ENCODE measurements at regions not wholly inside any gene's neighbourhood (a gene's known extent, or its start where the extent isn't known, plus 50 kb on each side); places are given as distances from the start of the nearest gene placed in this dataset.

- no peaks in the 10 kb centered on the region for H3K4me1 ChIP-seq
- no peaks in the 10 kb centered on the region for H3K27me3 ChIP-seq
- H3K27ac ChIP-seq = no peak overlapping the region
- TF ChIP-seq CTCF (IDR thresholded peaks at IDR 0.05) (no peak), POLR2A (IDR thresholded peaks at IDR 0.05) (no peak), POLR2AphosphoS5 (IDR thresholded peaks at IDR 0.05) (no peak)
- H3K4me3 ChIP-seq = no peak overlapping the region
- H3K9me3 ChIP-seq = no peaks in the 10 kb centered on the region
- intact Hi-C loops (cut with DNase I; ENCODE audit: low total_unique reads) = no loop called here
- H3K36me3 ChIP-seq = no peaks in the 10 kb centered on the region
- DNase-seq (ENCODE audit: low spot score in 2 of 2) = no peak
These were observed 387.1 kb downstream of the PPP3CA start for GRCh38 chr4:100960232-100960631.

GRCh38 chr4:100954046-100954445 is 393.3 kb downstream of the PPP3CA start:
- DNase-seq (ENCODE audit: low spot score in 2 of 2) = no peak
- Histone ChIP-seq H3K27ac (no peak overlapping the region), H3K36me3 (no peaks in the 10 kb centered on the region), H3K4me3 (no peak overlapping the region), H3K27me3 (no peaks in the 10 kb centered on the region), H3K4me1 (no peaks in the 10 kb centered on the region), H3K9me3 (no peaks in the 10 kb centered on the region)
- no peak for TF ChIP-seq CTCF (IDR thresholded peaks at IDR 0.05)
- no peak for TF ChIP-seq POLR2AphosphoS5 (IDR thresholded peaks at IDR 0.05)
- no peak for TF ChIP-seq POLR2A (IDR thresholded peaks at IDR 0.05)
- intact Hi-C loops (cut with DNase I; ENCODE audit: low total_unique reads) = loop anchor here (10.0 kb wide), 1 partner anchor 891 kb away; no protein-coding TSS in a partner anchor

- TF ChIP-seq CTCF (IDR thresholded peaks at IDR 0.05) (no peak), POLR2A (IDR thresholded peaks at IDR 0.05) (no peak), POLR2AphosphoS5 (IDR thresholded peaks at IDR 0.05) (no peak)
- intact Hi-C loops (cut with DNase I; ENCODE audit: low total_unique reads) = loop anchor here (10.0 kb wide), 1 partner anchor 891 kb away; no protein-coding TSS in a partner anchor
- Histone ChIP-seq H3K27me3 (no peaks in the 10 kb centered on the region), H3K27ac (no peak overlapping the region), H3K4me1 (no peaks in the 10 kb centered on the region), H3K4me3 (no peak overlapping the region), H3K36me3 (no peaks in the 10 kb centered on the region), H3K9me3 (no peaks in the 10 kb centered on the region)
- no peak for DNase-seq (ENCODE audit: low spot score in 2 of 2)
These were observed 393.7 kb downstream of the PPP3CA start for GRCh38 chr4:100953616-100954015.

GRCh38 chr4:100952590-100952989 is 394.7 kb downstream of the PPP3CA start:
- no peaks in the 10 kb centered on the region for H3K9me3 ChIP-seq
- intact Hi-C loops (cut with DNase I; ENCODE audit: low total_unique reads) = loop anchor here (10.0 kb wide), 1 partner anchor 892 kb away; no protein-coding TSS in a partner anchor
- TF ChIP-seq CTCF (IDR thresholded peaks at IDR 0.05) (no peak), POLR2AphosphoS5 (IDR thresholded peaks at IDR 0.05) (no peak), POLR2A (IDR thresholded peaks at IDR 0.05) (no peak)
- H3K4me1 ChIP-seq = no peaks in the 10 kb centered on the region
- no peak for DNase-seq (ENCODE audit: low spot score in 2 of 2)
- no peak overlapping the region for H3K27ac ChIP-seq
- no peaks in the 10 kb centered on the region for H3K36me3 ChIP-seq
- H3K27me3 ChIP-seq = no peaks in the 10 kb centered on the region
- H3K4me3 ChIP-seq = no peak overlapping the region

GRCh38 chr4:100949350-100949935 is 397.9 kb downstream of the PPP3CA start:
- TF ChIP-seq POLR2A (IDR thresholded peaks at IDR 0.05) (no peak), POLR2AphosphoS5 (IDR thresholded peaks at IDR 0.05) (no peak)
- H3K36me3 ChIP-seq = no peaks in the 10 kb centered on the region
- intact Hi-C loops (cut with DNase I; ENCODE audit: low total_unique reads) = no loop called here

More at GRCh38 chr4:100949350-100949935, 397.9 kb downstream of the PPP3CA start:
- Histone ChIP-seq H3K4me3 (no peak overlapping the region), H3K27me3 (no peaks in the 10 kb centered on the region), H3K9me3 (no peaks in the 10 kb centered on the region), H3K27ac (no peak overlapping the region), H3K4me1 (no peaks in the 10 kb centered on the region)
- no peak for DNase-seq (ENCODE audit: low spot score in 2 of 2)

Measured in breast epithelium (tissue), 4 donors.